H1 (cell line): ENCODE measurements at regions not wholly inside any gene's neighbourhood (a gene's known extent, or its start where the extent isn't known, plus 50 kb on each side); places are given as distances from the start of the nearest gene placed in this dataset.

Experiments
- BRCA1 ChIP-seq: IDR thresholded peaks from 2 replicates; pipeline ENCODE4 v1.6.1; 2012; ENCODE audit warnings: low read depth, low read length, improper control_type of control experiment
- CBX5 ChIP-seq: fragments of 300-800, 300-1000 bp; sonication (generic); IDR thresholded peaks from 2 replicates; pipeline ENCODE4 v1.7.1; 2016; ENCODE audit warnings: antibody characterized with exemption, low read length, low read depth
- CEBPB ChIP-seq: IDR thresholded peaks from 2 replicates; pipeline ENCODE4 v1.6.1; 2012; ENCODE audit warnings: low read depth, low read length
- CHD2 ChIP-seq: IDR thresholded peaks from 2 replicates; pipeline ENCODE4 v1.6.1; 2012; ENCODE audit warnings: low read length, improper control_type of control experiment
- CTBP2 ChIP-seq: IDR thresholded peaks from 2 replicates; pipeline ENCODE4 v1.7.0; 2011; ENCODE audit warnings: borderline replicate concordance, mild to moderate bottlenecking, moderate library complexity, mixed read lengths, low read length; ENCODE audit not compliant: insufficient read depth, insufficient read length
- JUN ChIP-seq: IDR thresholded peaks from 2 replicates; pipeline ENCODE4 v1.6.1; 2011; ENCODE audit warnings: low read depth, mild to moderate bottlenecking, improper control_type of control experiment, low read length
- POLR2AphosphoS5 ChIP-seq: IDR thresholded peaks from 2 replicates; pipeline ENCODE4 v1.6.1; 2011; ENCODE audit warnings: low read depth, low read length
- TBP ChIP-seq: IDR thresholded peaks from 2 replicates; pipeline ENCODE4 v1.6.1; 2011; ENCODE audit warnings: low read depth, low read length, improper control_type of control experiment
- TF ChIP-seq, protein P1 (sequence below), 3 experiments: IDR thresholded peaks; 1 replicate in 2 of 3; 2 replicates in 1 of 3; pipeline versions ENCODE4 v1.5.1 to v1.6.1; 2011; ENCODE audit warnings: low read length in 3 of 3, mild to moderate bottlenecking in 3 of 3, inconsistent platforms in 2 of 3, low read depth in 1 of 3, moderate library complexity in 1 of 3; ENCODE audit not compliant: insufficient read depth in 1 of 3; ENCODE audit errors: control extremely low read depth in 1 of 3
- TF ChIP-seq, protein P2 (sequence below): IDR thresholded peaks from 2 replicates; pipeline ENCODE4 v1.6.1; 2011; ENCODE audit warnings: low read length, improper control_type of control experiment
- TF ChIP-seq, protein P3 (sequence below): IDR thresholded peaks from 2 replicates; pipeline ENCODE4 v1.6.1; 2012; ENCODE audit warnings: inconsistent platforms

DNA sequence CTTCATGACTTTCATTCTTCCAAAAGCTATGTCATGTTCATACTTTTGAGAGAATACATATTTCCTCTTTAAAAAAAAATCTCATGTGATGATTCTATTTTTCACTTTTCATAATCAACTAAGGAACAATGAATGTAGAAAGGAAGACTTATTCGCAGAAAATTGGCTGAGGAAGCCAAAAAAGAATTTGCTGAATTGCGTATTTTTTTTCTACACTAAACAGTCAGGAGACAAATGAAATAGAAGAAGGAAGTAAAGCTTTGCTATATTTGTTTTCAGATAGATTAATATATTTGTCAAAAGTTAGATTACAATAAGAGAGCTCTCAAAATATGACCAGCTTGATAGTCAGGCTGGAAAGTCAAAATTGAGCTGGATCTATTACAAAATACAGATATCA, 504.2 kb downstream of the ANXA1 start:
- TF ChIP-seq JUN (no peak), TBP (no peak), POLR2AphosphoS5 (no peak), CHD2 (no peak), CEBPB (no peak), CBX5 (no peak), BRCA1 (no peak), CTBP2 (no peak)
- TF ChIP-seq, protein P1, sequence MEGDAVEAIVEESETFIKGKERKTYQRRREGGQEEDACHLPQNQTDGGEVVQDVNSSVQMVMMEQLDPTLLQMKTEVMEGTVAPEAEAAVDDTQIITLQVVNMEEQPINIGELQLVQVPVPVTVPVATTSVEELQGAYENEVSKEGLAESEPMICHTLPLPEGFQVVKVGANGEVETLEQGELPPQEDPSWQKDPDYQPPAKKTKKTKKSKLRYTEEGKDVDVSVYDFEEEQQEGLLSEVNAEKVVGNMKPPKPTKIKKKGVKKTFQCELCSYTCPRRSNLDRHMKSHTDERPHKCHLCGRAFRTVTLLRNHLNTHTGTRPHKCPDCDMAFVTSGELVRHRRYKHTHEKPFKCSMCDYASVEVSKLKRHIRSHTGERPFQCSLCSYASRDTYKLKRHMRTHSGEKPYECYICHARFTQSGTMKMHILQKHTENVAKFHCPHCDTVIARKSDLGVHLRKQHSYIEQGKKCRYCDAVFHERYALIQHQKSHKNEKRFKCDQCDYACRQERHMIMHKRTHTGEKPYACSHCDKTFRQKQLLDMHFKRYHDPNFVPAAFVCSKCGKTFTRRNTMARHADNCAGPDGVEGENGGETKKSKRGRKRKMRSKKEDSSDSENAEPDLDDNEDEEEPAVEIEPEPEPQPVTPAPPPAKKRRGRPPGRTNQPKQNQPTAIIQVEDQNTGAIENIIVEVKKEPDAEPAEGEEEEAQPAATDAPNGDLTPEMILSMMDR (IDR thresholded peaks at IDR 0.05; ENCODE audit: control extremely low read depth in 1 of 3, insufficient read depth in 1 of 3, low read depth in 1 of 3, low read length in 3 of 3): no peak
- TF ChIP-seq, protein P2, sequence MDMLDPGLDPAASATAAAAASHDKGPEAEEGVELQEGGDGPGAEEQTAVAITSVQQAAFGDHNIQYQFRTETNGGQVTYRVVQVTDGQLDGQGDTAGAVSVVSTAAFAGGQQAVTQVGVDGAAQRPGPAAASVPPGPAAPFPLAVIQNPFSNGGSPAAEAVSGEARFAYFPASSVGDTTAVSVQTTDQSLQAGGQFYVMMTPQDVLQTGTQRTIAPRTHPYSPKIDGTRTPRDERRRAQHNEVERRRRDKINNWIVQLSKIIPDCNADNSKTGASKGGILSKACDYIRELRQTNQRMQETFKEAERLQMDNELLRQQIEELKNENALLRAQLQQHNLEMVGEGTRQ: no peak
- TF ChIP-seq, protein P3, sequence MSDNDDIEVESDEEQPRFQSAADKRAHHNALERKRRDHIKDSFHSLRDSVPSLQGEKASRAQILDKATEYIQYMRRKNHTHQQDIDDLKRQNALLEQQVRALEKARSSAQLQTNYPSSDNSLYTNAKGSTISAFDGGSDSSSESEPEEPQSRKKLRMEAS: no peak
